Naive thymus-derived CD8-positive, alpha-beta T cell (primary cell): ENCODE measurements at regions not wholly inside any gene's neighbourhood (a gene's known extent, or its start where the extent isn't known, plus 50 kb on each side); places are given as distances from the start of the nearest gene placed in this dataset.
A peak's percentile ranks its signal among the peaks of the same experiment; 100 is the strongest.

ENCODE experiments used
- ATAC-seq, 2 donors: fragments of 150-1000 bp; cut with Tn5 transposase in 1 of 2; sonication (Bioruptor Pico), chemical (Tn5 transposase) in 1 of 2; 1 replicate in 1 of 2; 2 replicates in 1 of 2; pipeline ENCODE4 v1.10.0; 2021; ENCODE audit warnings: mild to moderate bottlenecking in 2 of 2, moderate library complexity in 2 of 2
- POLR2A ChIA-PET: fragments of 350-600 bp; sonication (Branson Sonifier 250); formaldehyde crosslinking; loops from one replicate; lab custom pipeline; 2021; ENCODE audit warnings: antibody characterized with exemption; lab: Charles Lee
- DNase-seq, 10 donors: peaks; one replicate each; pipeline versions ENCODE4 v3.0.0 to v3.0.0-alpha.2; 2020 to 2022
- H3K27ac Mint-ChIP-seq, 10 donors: one replicate each; pipeline ENCODE4 v1.8.0; 2020 to 2022; ENCODE audit warnings: mild to moderate bottlenecking in 10 of 10, mixed read lengths in 10 of 10, moderate library complexity in 4 of 10, inconsistent platforms in 1 of 10
- H3K27me3 Mint-ChIP-seq, 5 donors: one replicate each; pipeline ENCODE4 v1.8.0; 2021 to 2022; ENCODE audit warnings: mixed read lengths in 5 of 5
- H3K36me3 Mint-ChIP-seq, 3 donors: one replicate each; pipeline ENCODE4 v1.8.0; 2020 to 2022; ENCODE audit warnings: mixed read lengths in 3 of 3, mild to moderate bottlenecking in 2 of 3, inconsistent platforms in 1 of 3
- H3K4me1 Mint-ChIP-seq, 4 donors: one replicate each; pipeline ENCODE4 v1.8.0; 2021 to 2022; ENCODE audit warnings: mixed read lengths in 4 of 4
- H3K4me3 Mint-ChIP-seq, 10 donors: one replicate each; pipeline ENCODE4 v1.8.0; 2020 to 2022; ENCODE audit warnings: mild to moderate bottlenecking in 10 of 10, mixed read lengths in 10 of 10, moderate library complexity in 6 of 10, inconsistent platforms in 1 of 10
- H3K9me3 Mint-ChIP-seq, 9 donors: one replicate each; pipeline ENCODE4 v1.8.0; 2020 to 2022; ENCODE audit warnings: mixed read lengths in 9 of 9, mild to moderate bottlenecking in 3 of 9, inconsistent platforms in 1 of 9, moderate library complexity in 1 of 9

DNA sequence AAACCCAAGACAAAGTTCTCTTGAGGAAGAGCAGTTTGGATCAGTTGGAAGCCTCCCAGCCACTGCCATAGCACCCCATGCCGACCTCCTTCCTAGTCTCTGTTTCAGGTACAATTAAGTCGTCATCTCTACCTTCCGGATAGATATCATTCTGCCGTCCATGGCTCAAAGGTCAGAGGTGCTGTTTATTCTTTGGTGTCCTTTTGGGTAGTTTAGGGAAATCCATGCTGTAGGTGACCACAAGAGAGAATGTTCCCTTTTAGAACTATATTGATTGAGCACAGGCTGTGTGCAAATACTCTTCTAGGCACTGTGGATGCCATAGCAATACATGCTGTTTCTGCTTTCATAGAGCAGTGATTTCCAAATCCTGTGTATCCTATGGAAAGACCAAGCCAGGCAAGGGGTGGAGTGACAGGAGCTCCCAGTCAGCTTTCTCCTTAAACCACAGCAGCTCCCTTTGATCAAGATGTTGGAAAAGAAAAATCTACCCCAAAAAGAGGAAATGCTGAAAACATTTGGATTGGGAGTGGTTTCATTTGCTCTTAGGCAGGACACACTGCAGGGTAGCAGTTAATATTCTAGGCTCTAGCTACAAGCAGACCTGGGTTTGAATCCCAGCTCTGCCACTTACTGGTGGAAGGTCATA is 127.9 kb downstream of the PALM2AKAP2 start:
- Mint-ChIP-seq H3K36me3 (no peaks in the 10 kb centered on the region), H3K4me1 (peaks cover 0 to 15% (median 0%) of the 10 kb centered on the region in 4 donors), H3K27ac (peak overlapping the region in 1 of 10 donors; percentile 20), H3K4me3 (no peak overlapping the region), H3K27me3 (peaks cover 0 to 1% (median 0%) of the 10 kb centered on the region in 5 donors), H3K9me3 (no peaks in the 10 kb centered on the region)
- DNase-seq (no peak), ATAC-seq (no peak)
- POLR2A ChIA-PET = no interaction called here

DNA sequence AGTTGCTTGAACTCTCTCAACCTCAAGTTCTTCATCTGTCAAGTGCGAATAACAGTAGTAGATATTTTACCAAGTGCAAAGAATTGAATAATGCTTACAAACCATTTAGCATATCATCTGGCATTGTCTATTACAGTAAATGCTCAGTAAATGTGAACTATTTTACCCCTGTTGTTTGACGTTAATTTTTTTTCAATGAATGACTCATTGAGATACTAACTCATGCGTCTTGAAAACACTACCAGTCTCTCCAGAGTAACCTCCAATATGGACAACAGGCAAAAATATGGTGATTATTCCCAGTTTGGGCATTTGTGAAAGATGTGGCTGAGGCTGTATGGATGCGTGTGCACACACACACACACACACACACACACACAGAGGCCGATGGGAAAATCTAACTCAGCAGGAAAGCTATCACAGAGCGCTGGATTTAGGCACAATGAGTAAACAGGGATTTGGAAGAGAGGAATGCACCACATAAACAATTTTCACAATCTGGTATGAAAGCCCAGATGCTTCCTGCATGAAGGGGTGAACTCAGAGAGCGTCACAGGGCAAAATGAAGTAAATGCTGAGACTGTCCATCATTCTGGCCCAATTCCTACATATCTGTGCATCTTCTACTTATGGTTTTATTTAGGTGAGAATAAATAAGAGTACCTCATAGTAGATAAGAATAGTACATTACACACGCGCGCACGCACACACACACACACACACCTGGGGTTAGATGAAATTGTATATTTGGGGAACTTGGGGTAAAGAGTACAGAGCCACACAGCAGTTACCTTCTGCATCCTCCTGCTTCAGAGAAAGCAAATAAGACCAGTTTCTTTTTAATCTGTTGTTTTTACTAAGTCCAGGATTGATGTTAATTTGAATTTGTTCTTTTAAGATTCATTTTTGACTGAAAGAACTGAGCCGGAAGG is 128.7 kb downstream of the PALM2AKAP2 start:
- Mint-ChIP-seq H3K27me3 (no peaks in the 10 kb centered on the region), H3K36me3 (no peaks in the 10 kb centered on the region), H3K9me3 (no peaks in the 10 kb centered on the region), H3K4me3 (no peak overlapping the region), H3K27ac (no peak overlapping the region), H3K4me1 (peaks cover 0 to 15% (median 0%) of the 10 kb centered on the region in 4 donors)
- POLR2A ChIA-PET = no interaction called here
- DNase-seq (no peak), ATAC-seq (no peak)

DNA sequence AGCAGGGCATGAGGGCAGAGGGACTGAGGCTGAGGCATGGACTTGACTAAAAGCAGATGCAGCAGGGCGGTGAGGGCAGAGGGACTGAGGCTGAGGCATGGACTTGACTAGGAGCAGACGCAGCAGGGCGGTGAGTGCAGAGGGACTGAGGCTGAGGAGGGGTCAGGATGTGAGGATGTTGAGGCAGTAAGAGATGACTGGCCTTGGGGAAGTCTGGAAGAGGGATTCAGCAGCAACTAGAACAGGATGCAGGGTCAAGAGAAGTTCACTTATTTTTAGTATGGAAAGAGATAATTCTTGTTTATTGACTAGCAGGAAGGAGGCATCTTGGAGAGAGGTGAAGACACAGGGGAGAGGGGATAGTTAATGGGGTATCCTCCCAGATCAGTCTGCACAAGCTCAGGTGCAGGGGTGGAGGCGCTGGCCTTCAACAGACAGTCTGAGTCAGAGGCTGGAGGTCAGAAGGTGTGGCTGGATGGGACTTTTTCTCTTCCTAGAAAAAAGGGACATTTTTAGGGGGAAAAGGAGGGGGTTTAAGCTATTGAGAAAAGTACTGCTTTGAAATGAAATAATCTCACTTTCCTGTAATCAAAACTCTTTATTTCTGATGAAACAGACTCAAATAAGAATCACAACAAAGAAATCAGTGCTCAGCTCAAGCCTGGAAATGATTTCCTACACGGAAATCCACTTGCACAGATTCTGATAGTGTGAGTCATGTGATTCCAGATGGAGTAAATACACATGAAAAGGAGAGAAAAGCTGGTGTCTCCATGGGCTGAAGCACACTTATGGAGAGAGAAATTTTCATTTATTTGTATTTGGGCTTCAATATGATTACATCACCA is 130.9 kb downstream of the PALM2AKAP2 start:
- H3K4me3 Mint-ChIP-seq = no peak overlapping the region
- H3K27ac Mint-ChIP-seq = no peak overlapping the region
- DNase-seq (no peak), ATAC-seq (no peak)
- H3K27me3 Mint-ChIP-seq = no peaks in the 10 kb centered on the region
- POLR2A ChIA-PET = no interaction called here
- peaks cover 0 to 28% (median 0%) of the 10 kb centered on the region in 4 donors for H3K4me1 Mint-ChIP-seq
- H3K36me3 Mint-ChIP-seq = no peaks in the 10 kb centered on the region
- H3K9me3 Mint-ChIP-seq = no peaks in the 10 kb centered on the region

DNA sequence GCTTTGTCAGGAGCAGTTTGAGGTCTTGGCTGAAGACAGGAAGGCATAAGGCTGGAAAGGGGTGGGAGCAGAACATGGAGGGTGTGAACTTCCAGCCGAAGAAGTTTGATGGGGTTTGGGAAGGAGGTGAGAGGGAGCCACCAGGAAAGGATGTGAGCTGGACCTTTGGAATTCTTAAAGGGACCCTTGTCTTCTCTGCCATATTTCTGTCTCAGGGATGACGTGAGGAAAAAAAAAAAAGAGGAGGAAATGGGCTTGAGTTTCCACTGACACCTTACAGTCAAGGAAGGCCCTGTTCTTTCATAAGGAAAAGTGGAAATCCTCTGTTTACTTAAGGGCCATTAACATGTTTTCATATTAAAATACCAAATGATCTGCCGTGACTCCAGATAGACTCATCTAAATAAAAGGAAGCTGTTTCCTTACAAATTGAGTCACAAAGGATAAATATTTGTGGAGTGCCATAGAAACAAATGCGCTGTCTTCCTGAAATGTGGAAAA is 132.1 kb downstream of the PALM2AKAP2 start:
- Mint-ChIP-seq H3K4me1 (peaks cover 0 to 31% (median 0%) of the 10 kb centered on the region in 4 donors), H3K4me3 (no peak overlapping the region), H3K27me3 (no peaks in the 10 kb centered on the region), H3K9me3 (no peaks in the 10 kb centered on the region), H3K27ac (no peak overlapping the region), H3K36me3 (no peaks in the 10 kb centered on the region)
- no peak for DNase-seq
- no peak for ATAC-seq
- POLR2A ChIA-PET = no interaction called here

DNA sequence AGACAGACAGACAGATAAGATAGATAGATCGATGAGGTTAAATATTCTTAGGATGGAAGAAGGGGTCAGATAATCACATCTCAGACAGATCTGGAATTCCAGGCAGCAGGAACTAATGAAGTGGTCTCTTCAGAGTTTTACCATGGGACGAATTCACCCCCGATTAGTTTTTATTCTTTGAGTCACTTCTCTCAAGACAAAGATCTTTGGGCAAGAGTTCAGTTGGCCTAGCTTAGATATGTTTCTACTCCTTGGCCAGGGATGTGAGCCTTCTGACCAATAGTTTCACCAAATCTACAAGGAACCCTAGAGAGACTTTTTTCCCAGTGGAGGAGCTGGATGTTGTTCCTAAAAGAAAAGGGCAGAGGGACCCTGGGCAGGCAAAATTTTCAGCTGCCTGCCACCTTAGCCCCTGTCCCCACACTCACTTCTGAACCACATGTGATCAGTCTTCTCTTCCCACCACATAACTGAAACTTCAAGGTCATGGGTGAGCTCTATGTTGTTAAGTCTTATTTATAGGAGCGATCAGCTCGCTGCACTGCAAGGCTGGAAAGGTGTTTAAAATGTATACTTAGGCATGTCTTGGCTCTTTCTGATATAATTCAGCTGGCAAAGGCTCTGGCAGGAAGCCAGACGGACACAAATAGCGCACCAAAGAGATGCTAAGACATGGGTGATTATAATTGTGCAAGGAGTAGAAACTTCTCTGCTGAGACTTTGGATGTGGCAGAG is 132.9 kb downstream of the PALM2AKAP2 start:
- ATAC-seq (no peak), DNase-seq (no peak)
- Mint-ChIP-seq H3K4me1 (peaks cover 0 to 28% (median 1%) of the 10 kb centered on the region in 4 donors), H3K27me3 (no peaks in the 10 kb centered on the region), H3K27ac (no peak overlapping the region), H3K9me3 (no peaks in the 10 kb centered on the region), H3K36me3 (no peaks in the 10 kb centered on the region), H3K4me3 (peak overlapping the region in 1 of 10 donors; percentile 8)
- POLR2A ChIA-PET = no interaction called here

DNA sequence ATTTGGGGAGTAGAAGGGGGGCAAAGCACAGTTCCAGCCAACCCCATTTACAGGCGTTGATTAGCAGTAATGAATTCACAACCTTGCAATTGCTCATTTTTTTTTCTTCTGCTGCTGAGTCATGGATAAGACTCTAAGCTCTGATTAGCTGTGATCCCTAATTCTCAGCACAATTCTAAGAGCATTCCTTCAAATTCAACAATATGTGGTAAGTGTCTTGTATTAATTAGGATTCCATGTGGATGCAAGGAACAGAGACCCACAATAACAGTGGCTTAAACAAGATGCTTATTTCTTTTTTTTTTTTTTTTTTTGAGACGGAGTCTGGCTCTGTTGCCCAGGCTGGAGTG is 133.4 kb downstream of the PALM2AKAP2 start:
- Mint-ChIP-seq H3K27me3 (no peaks in the 10 kb centered on the region), H3K4me3 (peak overlapping the region in 1 of 10 donors; percentile 8), H3K27ac (no peak overlapping the region), H3K9me3 (no peaks in the 10 kb centered on the region), H3K4me1 (peaks cover 4 to 32% (median 7%) of the 10 kb centered on the region in 4 donors), H3K36me3 (no peaks in the 10 kb centered on the region)
- no peak for ATAC-seq
- no peak for DNase-seq
- POLR2A ChIA-PET = no interaction called here

DNA sequence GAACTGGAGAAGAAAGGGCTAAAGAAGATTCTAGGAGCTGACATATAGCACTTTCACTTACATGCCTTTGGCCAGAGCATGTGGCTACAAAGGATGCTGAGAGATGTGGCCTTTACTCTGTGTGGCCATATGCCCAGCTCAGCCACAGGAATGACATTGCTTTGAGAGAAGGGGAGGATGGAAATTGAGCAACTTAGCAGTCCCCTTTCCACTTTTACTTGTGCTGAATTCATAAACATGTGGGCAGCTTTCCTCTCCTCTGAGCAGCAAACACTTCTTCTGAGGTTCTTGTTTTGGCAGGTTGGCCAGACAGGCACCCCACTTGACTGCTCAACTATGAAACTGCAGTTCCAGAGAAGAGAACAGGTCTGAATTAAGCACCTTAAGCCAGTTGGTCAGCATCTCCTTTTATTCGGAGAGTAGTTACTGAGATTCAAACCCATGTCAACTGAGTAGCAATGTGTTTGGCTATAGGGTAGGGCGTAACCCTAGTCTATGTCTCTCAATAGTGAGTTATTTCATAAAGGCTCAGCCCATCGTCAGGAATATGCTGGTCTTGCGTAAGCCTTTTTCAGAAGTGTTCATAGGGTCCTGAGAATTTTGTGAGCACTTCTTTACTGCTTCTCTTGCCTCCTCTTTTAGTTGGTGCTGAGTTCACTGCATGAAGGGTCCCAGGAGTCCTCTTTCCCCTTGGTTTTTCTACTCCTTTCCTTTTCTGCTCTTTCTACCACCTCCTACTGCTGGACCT is 134.5 kb downstream of the PALM2AKAP2 start:
- DNase-seq = no peak
- H3K4me3 Mint-ChIP-seq = no peak overlapping the region
- H3K36me3 Mint-ChIP-seq = no peaks in the 10 kb centered on the region
- no peak for ATAC-seq
- peaks cover 8 to 40% (median 12%) of the 10 kb centered on the region in 4 donors for H3K4me1 Mint-ChIP-seq
- POLR2A ChIA-PET = interaction anchor here (0.6 kb wide), 1 partner anchor 11 kb away, joined by 4 read pairs; no protein-coding TSS in a partner anchor
- H3K27me3 Mint-ChIP-seq = no peaks in the 10 kb centered on the region
- H3K27ac Mint-ChIP-seq = peak overlapping the region in 1 of 10 donors; percentile 30
- no peaks in the 10 kb centered on the region for H3K9me3 Mint-ChIP-seq

DNA sequence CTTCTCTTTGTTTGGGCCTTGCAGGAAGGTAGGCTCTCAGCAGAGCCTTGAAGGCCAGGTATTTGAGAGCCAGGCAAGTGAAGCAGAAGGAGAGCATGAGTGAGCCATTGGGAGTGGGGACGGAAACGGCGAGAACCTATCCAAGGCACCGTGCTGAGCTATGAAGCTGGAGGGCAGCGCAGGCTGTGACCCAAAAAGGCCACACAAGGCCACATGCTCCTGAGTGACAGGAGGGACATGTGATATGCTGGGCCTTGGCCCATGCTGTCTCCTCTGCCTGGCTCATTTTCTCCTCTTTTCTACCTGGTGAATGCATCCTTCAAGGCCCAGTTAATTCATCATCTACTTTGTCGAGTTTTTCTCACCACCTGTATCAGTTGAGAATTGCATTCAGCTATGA is 136.3 kb downstream of the PALM2AKAP2 start:
- POLR2A ChIA-PET = no interaction called here
- ATAC-seq = no peak
- no peak for DNase-seq
- no peaks in the 10 kb centered on the region for H3K36me3 Mint-ChIP-seq
- H3K27me3 Mint-ChIP-seq = peaks cover 0 to under 1% (median 0%) of the 10 kb centered on the region in 5 donors
- peaks cover 8 to 49% (median 12%) of the 10 kb centered on the region in 4 donors for H3K4me1 Mint-ChIP-seq
- no peak overlapping the region for H3K4me3 Mint-ChIP-seq
- H3K9me3 Mint-ChIP-seq = no peaks in the 10 kb centered on the region
- H3K27ac Mint-ChIP-seq = no peak overlapping the region

DNA sequence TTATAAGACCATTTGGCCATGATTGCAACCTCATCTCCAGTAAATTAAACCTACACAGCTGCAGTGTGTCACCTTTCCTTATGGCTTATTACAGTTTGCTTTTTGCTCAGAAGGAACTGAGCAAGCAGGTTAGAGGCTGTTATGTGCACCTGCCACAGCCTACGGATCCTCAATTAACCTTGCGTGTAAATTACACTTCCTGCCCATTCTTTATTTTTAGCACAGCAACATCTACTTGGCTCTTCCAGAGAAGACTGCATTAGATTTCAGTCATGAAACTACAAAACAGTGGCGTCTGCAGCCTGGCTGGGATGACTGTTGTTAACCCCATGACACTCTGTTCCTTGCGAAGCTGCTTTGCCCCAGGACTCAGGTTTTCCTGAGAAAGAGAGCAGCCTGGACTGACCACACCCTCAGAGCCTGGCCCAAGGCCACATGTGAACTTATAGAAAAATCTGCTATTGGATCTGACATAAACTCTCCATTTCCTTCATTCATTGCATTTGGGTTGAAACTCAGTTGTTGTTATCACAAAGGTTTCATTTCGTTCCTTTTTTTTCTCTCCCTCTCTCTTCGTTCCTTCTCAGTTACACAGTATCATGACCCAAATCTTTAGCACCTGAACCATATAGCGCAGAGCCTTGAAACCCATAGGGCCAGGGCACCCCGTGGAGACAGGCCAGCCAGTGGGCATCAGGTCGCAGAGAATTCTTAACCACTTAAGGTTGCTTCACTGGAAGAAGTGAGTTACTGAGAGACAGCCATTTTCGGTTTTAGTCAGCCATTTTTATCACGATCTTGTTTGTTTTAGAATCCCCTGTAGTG is 138.6 kb downstream of the PALM2AKAP2 start:
- no peak for DNase-seq
- no peak for ATAC-seq
- peak overlapping the region in 3 of 10 donors; percentile 63 to 68 (median 66) for H3K4me3 Mint-ChIP-seq
- H3K27ac Mint-ChIP-seq = peak overlapping the region in 5 of 10 donors; percentile 1 to 63 (median 49)
- H3K4me1 Mint-ChIP-seq = peaks cover 8 to 53% (median 12%) of the 10 kb centered on the region in 4 donors
- POLR2A ChIA-PET = interaction anchor here (0.5 to 1.2 kb wide), 2 partner anchors 32 to 49 kb away, joined by 3 to 5 read pairs; no protein-coding TSS in a partner anchor
- H3K27me3 Mint-ChIP-seq = peaks cover 0 to 5% (median 0%) of the 10 kb centered on the region in 5 donors
- no peaks in the 10 kb centered on the region for H3K36me3 Mint-ChIP-seq
- H3K9me3 Mint-ChIP-seq = no peaks in the 10 kb centered on the region

DNA sequence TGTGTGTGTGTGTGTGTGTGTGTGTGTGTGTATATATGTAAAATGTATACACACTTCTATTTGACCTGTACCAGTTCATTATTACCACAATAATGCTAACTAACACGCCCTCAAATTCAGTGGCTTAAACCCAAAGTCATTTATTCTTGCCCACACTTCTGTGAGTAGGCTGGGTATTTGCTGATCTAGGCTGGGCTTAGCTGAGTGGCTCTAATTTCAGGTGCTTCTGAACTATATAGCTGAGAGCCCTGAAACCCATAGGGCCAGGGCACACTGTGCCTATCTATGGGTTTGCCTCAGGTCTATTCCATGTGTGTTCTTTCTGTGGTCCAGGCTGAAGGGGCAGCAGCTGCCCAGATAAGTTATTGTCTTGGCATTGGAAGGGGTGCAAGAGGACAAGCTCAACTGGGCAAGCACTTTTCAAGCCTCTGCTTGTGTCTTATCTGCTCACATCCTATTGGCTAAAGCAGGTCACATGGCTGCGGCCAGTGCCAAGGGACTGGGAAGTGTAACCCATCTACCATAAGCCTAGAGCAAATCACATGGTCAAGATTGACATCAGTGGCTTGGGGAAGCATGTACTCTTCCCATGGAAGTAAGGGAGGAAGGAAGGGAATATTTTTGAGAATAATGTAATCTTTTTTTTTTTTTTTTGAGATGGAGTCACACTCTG is 139.9 kb downstream of the PALM2AKAP2 start:
- Mint-ChIP-seq H3K36me3 (no peaks in the 10 kb centered on the region), H3K4me3 (no peak overlapping the region), H3K9me3 (no peaks in the 10 kb centered on the region), H3K27ac (peak overlapping the region in 2 of 10 donors; percentile 0 to 43), H3K27me3 (peaks cover 0 to 5% (median 0%) of the 10 kb centered on the region in 5 donors), H3K4me1 (peaks cover 8 to 45% (median 12%) of the 10 kb centered on the region in 4 donors)
- POLR2A ChIA-PET = no interaction called here
- DNase-seq = no peak
- ATAC-seq = no peak
